Central memory CD8-positive, alpha-beta T cell (primary cell): ENCODE measurements at regions not wholly inside any gene's neighbourhood (a gene's known extent, or its start where the extent isn't known, plus 50 kb on each side); places are given as distances from the start of the nearest gene placed in this dataset.
"Not testable (repeated sequence)": the region's sequence is repeated elsewhere in the genome, so short reads cannot be mapped to it uniquely, and the experiment has no call there.

Experiments used
- ATAC-seq: fragments of 150-1000 bp; cut with Tn5 transposase; replicated peaks from 2 replicates; pipeline ENCODE4 v1.10.0; 2022; ENCODE audit warnings: mild to moderate bottlenecking, moderate FRiP score, moderate number of reproducible peaks; ENCODE audit not compliant: poor library complexity, severe bottlenecking; ENCODE audit errors: extremely low read depth
- DNase-seq, 2 donors: peaks; one replicate each; pipeline ENCODE4 v3.0.0; 2021; ENCODE audit warnings: low spot score in 2 of 2
- H3K27ac Mint-ChIP-seq: one replicate; pipeline ENCODE4 v1.8.0; 2022; ENCODE audit warnings: low read depth, mild to moderate bottlenecking, moderate library complexity, mixed read lengths
- H3K27me3 Mint-ChIP-seq: one replicate; pipeline ENCODE4 v1.8.0; 2022; ENCODE audit warnings: mixed read lengths
- H3K36me3 Mint-ChIP-seq: one replicate; pipeline ENCODE4 v1.8.0; 2022; ENCODE audit warnings: mild to moderate bottlenecking, moderate library complexity, mixed read lengths; ENCODE audit not compliant: insufficient read depth
- H3K4me1 Mint-ChIP-seq: one replicate; pipeline ENCODE4 v1.8.0; 2022; ENCODE audit warnings: mixed read lengths
- H3K4me3 Mint-ChIP-seq: one replicate; pipeline ENCODE4 v1.8.0; 2022; ENCODE audit warnings: mild to moderate bottlenecking, moderate library complexity, mixed read lengths
- H3K9me3 Mint-ChIP-seq: one replicate; pipeline ENCODE4 v1.8.0; 2022; ENCODE audit warnings: mixed read lengths

DNA sequence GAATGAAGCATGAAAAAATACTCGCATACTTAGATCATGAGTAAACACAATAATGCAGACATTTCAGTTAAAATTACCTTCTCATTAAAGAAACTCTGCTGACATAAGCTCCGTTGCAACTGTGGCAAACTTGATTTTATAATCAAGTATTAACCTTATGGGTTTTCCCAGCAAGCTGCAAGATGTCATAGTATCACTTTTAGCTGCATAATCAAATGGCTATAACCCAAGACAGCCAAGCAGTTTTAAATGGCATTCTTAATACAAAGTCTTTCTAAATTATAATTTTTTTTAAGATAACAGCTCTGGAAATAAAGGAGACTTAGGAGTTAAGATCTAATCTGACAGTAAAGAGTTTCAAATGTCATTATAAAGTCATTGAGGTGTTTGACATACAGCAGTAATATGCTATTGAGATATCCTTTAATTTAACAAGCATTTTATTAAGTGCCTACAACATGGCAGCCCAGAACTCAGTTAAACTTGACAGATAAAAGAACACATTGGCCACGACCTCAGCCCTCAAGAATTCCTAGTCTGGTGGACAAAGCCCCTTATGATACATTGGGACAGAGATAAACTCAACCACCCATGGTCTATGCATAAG lies 163.1 kb upstream of the FAT3 start:
- H3K27ac Mint-ChIP-seq = no peak overlapping the region
- no peaks in the 10 kb centered on the region for H3K4me1 Mint-ChIP-seq
- no peak for ATAC-seq
- H3K27me3 Mint-ChIP-seq = no peaks in the 10 kb centered on the region
- peaks cover 3% of the 10 kb centered on the region for H3K36me3 Mint-ChIP-seq
- DNase-seq = no peak
- H3K9me3 Mint-ChIP-seq = peaks cover 15% of the 10 kb centered on the region
- H3K4me3 Mint-ChIP-seq = no peak overlapping the region

DNA sequence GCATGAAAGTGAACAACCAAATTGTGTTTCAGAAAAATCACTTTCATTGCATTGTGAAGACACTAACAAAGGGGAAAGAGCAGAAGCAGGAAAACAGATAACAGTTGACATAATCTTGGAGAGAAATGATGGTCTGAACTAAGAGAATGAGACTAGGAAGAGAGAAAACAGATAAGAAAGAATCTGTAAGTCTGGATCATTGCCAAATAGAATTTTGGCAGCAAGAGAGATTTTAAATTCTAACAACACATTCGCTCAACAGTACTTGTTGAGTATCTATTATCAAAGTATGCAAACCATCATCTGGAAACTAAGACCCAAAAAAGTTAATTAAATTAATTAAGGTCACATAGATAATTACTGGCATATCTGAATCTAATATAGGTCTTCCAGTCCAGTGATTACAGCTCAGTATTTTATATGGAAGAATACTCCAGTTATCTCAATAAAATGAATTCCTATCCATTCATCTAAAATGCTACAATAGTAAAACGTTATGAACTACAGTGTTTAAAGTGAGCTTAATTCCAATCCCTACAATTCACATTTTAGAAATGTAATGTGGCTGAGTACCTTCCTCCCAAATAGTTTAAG lies 166.7 kb upstream of the FAT3 start:
- Mint-ChIP-seq H3K27me3 (no peaks in the 10 kb centered on the region), H3K36me3 (peaks cover under 1% of the 10 kb centered on the region), H3K27ac (no peak overlapping the region), H3K9me3 (peaks cover 21% of the 10 kb centered on the region), H3K4me1 (no peaks in the 10 kb centered on the region), H3K4me3 (no peak overlapping the region)
- no peak for ATAC-seq
- DNase-seq = no peak

DNA sequence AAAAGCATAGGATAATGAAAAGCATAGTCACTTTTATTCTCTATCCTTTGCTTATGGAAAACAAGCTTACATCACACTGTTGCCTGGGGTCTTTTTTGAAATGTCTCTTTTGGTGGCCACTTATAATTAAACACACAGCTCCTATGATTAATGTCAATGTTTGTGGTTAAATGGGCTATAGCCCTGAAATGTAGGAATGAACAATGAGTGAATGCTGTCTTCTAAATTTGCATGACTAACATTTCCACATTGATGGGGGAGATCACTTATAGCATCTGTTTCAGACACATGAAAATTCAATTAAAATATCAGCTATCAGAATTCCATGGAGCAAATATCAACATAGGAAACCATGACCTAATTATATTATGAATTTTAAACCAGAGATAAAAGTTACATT lies 171.4 kb upstream of the FAT3 start:
- Mint-ChIP-seq H3K36me3 (no peaks in the 10 kb centered on the region), H3K27me3 (no peaks in the 10 kb centered on the region)
- no peak for ATAC-seq

DNA sequence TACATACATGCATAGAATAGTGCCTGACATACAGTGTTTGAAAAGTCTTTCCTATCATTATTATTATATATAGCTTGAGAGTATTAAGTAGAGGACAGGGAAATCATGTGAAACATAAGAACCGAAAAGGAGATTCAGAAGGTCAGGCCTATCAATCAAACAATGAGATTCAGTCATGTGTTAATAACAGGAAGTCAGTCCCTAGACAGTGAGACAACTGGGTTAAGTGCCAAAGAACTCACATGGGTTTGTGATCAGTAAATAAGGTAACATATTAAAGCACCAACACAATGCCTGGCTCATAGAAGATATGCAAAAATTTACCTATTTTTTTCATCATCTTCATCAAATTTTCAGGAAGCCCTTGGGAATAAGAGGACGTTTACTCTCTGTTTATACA lies 174.3 kb upstream of the FAT3 start:
- Mint-ChIP-seq H3K4me1 (no peaks in the 10 kb centered on the region), H3K36me3 (no peaks in the 10 kb centered on the region), H3K27me3 (no peaks in the 10 kb centered on the region), H3K4me3 (no peak overlapping the region), H3K27ac (no peak overlapping the region), H3K9me3 (peaks cover 13% of the 10 kb centered on the region)
- ATAC-seq (no peak), DNase-seq (no peak)

More for the DNA sequence above, 171.4 kb upstream of the FAT3 start:
- Mint-ChIP-seq H3K9me3 (peaks cover 21% of the 10 kb centered on the region), H3K4me3 (no peak overlapping the region), H3K4me1 (no peaks in the 10 kb centered on the region), H3K27ac (no peak overlapping the region)
- no peak for DNase-seq

DNA sequence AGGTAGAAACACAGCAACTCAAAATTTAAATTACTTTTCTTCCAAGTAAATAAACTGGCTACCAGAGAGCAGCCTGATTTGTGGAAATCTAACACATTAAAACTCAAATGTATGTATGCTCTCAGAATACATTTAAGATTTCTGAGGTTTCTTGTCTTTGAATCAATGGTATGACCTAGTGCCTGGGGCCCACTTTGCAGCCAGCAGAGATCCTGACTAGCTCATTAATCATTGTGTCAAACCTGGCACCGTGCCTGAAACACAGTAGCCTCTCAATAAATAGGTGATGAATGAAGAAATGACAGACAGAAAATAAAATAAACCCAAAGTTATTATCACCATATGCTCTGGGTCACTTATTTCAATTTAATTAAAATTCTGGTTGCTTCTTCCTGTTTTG lies 176.2 kb upstream of the FAT3 start:
- DNase-seq (no peak), ATAC-seq (no peak)
- Mint-ChIP-seq H3K4me1 (no peaks in the 10 kb centered on the region), H3K36me3 (no peaks in the 10 kb centered on the region), H3K9me3 (peaks cover 9% of the 10 kb centered on the region), H3K27ac (no peak overlapping the region), H3K4me3 (no peak overlapping the region), H3K27me3 (no peaks in the 10 kb centered on the region)

DNA sequence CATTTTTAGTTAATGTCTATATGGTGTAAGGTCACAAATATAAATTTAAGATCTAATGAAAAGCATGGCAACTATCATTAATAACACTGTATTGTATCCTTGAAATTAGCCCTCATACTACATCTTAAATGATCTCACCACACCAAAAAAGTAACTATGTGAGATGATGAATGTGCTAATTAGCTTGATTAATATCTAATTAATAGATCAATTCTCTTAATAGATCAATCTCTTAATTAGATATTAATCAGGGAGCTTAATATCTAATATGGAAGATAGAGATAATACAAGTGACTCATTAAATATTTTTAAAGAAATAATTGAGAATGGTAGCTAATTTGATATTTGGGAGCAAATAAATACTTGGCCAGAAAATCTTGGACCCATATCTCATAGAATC lies 178.5 kb upstream of the FAT3 start:
- ATAC-seq = no peak
- Mint-ChIP-seq H3K27me3 (no peaks in the 10 kb centered on the region), H3K9me3 (peaks cover 11% of the 10 kb centered on the region), H3K4me1 (no peaks in the 10 kb centered on the region), H3K27ac (no peak overlapping the region), H3K36me3 (no peaks in the 10 kb centered on the region), H3K4me3 (no peak overlapping the region)
- DNase-seq = no peak

DNA sequence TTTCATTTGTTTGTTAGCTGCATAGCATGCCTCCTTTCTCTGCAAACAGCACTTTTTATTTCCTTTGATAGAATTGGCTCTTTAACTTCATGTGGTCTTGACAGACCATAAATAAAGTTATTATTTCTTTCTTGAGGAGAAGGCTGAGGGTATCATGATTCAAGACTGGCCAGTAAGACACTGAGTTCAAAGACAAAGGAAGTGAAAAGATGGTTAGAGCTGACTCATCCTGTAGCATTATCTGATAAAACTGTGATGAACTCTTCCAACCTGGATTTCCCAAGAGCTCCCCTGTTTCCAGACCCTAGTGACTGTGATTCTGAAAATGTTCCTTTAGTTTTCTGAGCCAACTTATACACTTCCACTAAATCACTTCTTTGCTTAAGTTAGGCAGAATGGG lies 179.3 kb upstream of the FAT3 start:
- H3K27me3 Mint-ChIP-seq = no peaks in the 10 kb centered on the region
- H3K9me3 Mint-ChIP-seq = peaks cover 16% of the 10 kb centered on the region
- H3K36me3 Mint-ChIP-seq = no peaks in the 10 kb centered on the region
- no peak overlapping the region for H3K27ac Mint-ChIP-seq
- H3K4me3 Mint-ChIP-seq = no peak overlapping the region
- no peaks in the 10 kb centered on the region for H3K4me1 Mint-ChIP-seq
- DNase-seq (no peak), ATAC-seq (no peak)

DNA sequence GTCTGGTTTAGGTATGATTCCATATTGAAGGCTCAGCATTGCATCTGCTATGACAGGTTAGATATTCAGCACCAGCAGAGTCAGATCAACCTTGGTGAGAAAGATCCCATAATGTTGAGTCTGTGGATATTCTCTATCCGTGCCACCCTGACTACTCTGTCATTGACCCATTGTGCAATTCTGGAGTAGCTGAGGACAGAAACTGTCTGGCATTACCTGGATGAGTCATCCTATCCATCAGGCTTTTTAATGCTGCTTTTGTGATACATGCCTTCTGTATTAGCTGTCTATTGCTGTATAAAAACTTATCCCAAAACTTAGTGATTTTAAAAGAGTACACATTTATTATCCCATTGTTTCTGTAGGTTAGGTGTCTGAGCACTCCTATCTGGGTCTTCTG lies 189.1 kb upstream of the FAT3 start:
- no peak overlapping the region for H3K27ac Mint-ChIP-seq
- peaks cover 17% of the 10 kb centered on the region for H3K9me3 Mint-ChIP-seq
- no peaks in the 10 kb centered on the region for H3K36me3 Mint-ChIP-seq
- DNase-seq (no peak), ATAC-seq (no peak)
- H3K27me3 Mint-ChIP-seq = no peaks in the 10 kb centered on the region
- no peak overlapping the region for H3K4me3 Mint-ChIP-seq
- no peaks in the 10 kb centered on the region for H3K4me1 Mint-ChIP-seq

DNA sequence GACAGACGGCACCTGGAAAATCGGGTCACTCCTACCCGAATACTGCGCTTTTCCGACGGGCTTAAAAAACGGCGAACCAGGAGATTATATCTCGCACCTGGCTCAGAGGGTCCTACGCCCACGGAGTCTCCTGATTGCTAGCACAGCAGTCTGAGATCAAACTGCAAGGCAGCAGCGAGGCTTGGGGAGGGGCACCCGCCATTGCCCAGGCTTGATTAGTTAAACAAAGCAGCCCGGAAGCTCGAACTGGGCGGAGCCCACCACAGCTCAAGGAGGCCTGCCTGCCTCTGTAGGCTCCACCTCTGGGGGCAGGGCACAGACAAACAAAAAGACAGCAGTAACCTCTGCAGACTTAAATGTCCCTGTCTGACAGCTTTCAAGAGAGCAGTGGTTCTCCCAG lies 197.5 kb upstream of the FAT3 start:
- H3K4me3 Mint-ChIP-seq, ATAC-seq, H3K27ac Mint-ChIP-seq: not testable (repeated sequence)

DNA sequence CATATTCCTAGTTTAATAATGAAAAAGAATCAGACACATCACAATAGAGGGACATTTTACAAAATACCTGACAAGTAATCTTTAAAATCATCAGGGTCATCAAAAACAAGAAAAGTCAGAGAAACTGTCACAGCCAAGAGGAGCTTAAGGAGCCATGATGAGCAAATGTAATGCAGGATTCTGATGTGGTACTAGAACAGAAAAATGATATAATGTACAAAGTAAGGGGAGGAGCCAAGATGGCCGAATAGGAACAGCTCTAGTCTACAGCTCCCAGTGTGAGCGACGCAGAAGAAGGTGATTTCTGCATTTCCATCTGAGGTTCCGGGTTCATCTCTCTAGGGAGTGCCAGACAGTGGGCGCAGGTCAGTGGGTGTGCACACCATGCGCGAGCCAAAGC lies 198.0 kb upstream of the FAT3 start:
- Mint-ChIP-seq H3K36me3 (no peaks in the 10 kb centered on the region), H3K9me3 (peaks cover 20% of the 10 kb centered on the region), H3K4me1 (no peaks in the 10 kb centered on the region), H3K4me3 (no peak overlapping the region), H3K27ac (no peak overlapping the region), H3K27me3 (no peaks in the 10 kb centered on the region)
- no peak for DNase-seq
- ATAC-seq = no peak

More for the DNA sequence above, 197.5 kb upstream of the FAT3 start:
- DNase-seq, H3K27me3 Mint-ChIP-seq, H3K4me1 Mint-ChIP-seq, H3K36me3 Mint-ChIP-seq: not testable (repeated sequence)
- H3K9me3 Mint-ChIP-seq = peaks cover 20% of the 10 kb centered on the region

DNA sequence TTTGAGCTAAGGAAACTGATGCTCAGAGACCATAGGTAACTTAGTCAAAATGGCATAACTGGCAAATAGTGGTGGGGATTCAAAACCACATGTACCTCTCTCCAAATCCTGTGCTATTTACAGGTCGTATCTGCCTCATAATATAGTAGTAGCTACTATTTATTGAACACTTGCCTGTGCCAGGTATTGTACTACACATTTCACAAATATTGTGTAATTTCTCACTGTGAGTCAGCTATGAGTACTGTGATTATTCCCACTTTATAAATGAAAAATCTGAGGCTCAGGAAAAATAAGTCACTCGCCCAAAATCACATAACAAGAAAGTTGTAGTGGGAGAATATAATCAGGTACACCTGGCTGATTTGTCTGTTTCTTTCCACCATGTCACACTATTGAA lies 199.8 kb upstream of the FAT3 start:
- Mint-ChIP-seq H3K9me3 (peaks cover 27% of the 10 kb centered on the region), H3K4me1 (no peaks in the 10 kb centered on the region), H3K27ac (no peak overlapping the region), H3K4me3 (no peak overlapping the region), H3K36me3 (no peaks in the 10 kb centered on the region), H3K27me3 (no peaks in the 10 kb centered on the region)
- DNase-seq = no peak
- no peak for ATAC-seq

DNA sequence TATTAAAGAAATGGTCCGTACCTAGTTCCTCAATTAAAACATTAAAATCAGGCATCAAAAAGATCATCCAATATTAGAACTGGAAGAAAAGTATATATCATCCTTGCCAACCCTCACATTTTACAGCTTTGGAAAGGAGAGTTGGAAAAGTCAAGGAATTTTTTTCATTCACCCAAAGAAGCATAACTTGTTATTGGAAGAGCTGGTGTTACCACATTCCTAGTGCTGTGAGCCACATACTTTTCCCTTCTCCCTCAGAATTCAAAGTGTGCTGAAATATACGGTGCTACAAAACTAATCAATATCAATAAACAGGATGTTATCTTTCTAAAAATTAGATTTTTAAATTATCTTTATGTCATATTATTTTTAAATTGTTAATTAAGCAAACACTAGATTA lies 202.1 kb upstream of the FAT3 start:
- Mint-ChIP-seq H3K36me3 (no peaks in the 10 kb centered on the region), H3K27me3 (no peaks in the 10 kb centered on the region), H3K9me3 (peaks cover 27% of the 10 kb centered on the region), H3K4me1 (no peaks in the 10 kb centered on the region), H3K4me3 (no peak overlapping the region), H3K27ac (no peak overlapping the region)
- DNase-seq (no peak), ATAC-seq (no peak)

DNA sequence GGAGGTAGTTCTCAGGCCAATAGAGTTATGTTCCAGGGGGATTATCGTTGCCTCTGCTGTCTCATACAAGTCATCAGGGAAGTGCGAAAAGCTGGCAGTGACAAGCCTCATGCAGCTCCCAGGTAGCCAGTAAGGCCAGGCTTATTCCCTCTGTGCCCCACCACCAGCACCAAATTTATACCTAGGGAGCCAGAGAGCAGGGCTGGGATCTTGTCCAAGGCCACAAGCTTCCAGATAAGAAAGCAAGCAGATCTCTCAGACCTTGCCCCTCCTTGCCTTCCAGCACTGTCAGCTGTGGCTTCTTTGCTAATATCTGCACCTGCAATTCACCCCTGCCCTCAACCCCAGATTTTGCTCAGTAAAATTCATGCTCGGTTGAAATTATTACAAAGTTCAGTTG lies 206.3 kb upstream of the FAT3 start:
- H3K4me1 Mint-ChIP-seq = no peaks in the 10 kb centered on the region
- no peak overlapping the region for H3K27ac Mint-ChIP-seq
- H3K36me3 Mint-ChIP-seq = no peaks in the 10 kb centered on the region
- ATAC-seq = no peak
- H3K4me3 Mint-ChIP-seq = no peak overlapping the region
- DNase-seq = no peak
- H3K9me3 Mint-ChIP-seq = peaks cover 24% of the 10 kb centered on the region
- no peaks in the 10 kb centered on the region for H3K27me3 Mint-ChIP-seq
